HG03460 (cell line): ENCODE measurements at regions not wholly inside any gene's neighbourhood (a gene's known extent, or its start where the extent isn't known, plus 50 kb on each side); places are given as distances from the start of the nearest gene placed in this dataset.

Experiments
- ATAC-seq: cut with Tn5 transposase; IDR thresholded peaks from one replicate; pipeline ENCODE4 v1.9.1; 2021; ENCODE audit not compliant: unreplicated experiment

- no peak for ATAC-seq
These were observed 160.6 kb upstream of the OSR1 start for GRCh38 chr2:19519045-19519444.

- no peak for ATAC-seq
These were observed 148.7 kb upstream of the OSR1 start for GRCh38 chr2:19507137-19507536.

GRCh38 chr2:19505199-19506136 is 147.0 kb upstream of the OSR1 start:
- no peak for ATAC-seq

GRCh38 chr2:19504400-19505198 is 146.2 kb upstream of the OSR1 start:
- no peak for ATAC-seq

- ATAC-seq: no peak
These were observed 145.5 kb upstream of the OSR1 start for GRCh38 chr2:19503915-19504314.

GRCh38 chr2:19503406-19503805 is 145.0 kb upstream of the OSR1 start:
- no peak for ATAC-seq

GRCh38 chr2:19500126-19500525 is 141.7 kb upstream of the OSR1 start:
- ATAC-seq: no peak

GRCh38 chr2:19496646-19497045 is 138.2 kb upstream of the OSR1 start:
- ATAC-seq: no peak

- ATAC-seq: no peak
These were observed 135.8 kb upstream of the OSR1 start for GRCh38 chr2:19494241-19494640.

GRCh38 chr2:19491796-19492195 is 133.4 kb upstream of the OSR1 start:
- ATAC-seq: no peak

GRCh38 chr2:19490846-19491435 is 132.5 kb upstream of the OSR1 start:
- ATAC-seq: no peak

- peak; percentile 92 for ATAC-seq
These were observed 129.7 kb upstream of the OSR1 start for GRCh38 chr2:19488009-19488691.

GRCh38 chr2:19484736-19485135 is 126.3 kb upstream of the OSR1 start:
- peak; percentile 68 for ATAC-seq

- no peak for ATAC-seq
These were observed 122.2 kb upstream of the OSR1 start for GRCh38 chr2:19480673-19481072.

GRCh38 chr2:19479666-19480065 is 121.2 kb upstream of the OSR1 start:
- ATAC-seq: no peak

GRCh38 chr2:19478409-19478808 is 120.0 kb upstream of the OSR1 start:
- ATAC-seq: no peak

GRCh38 chr2:19476327-19476726 is 117.9 kb upstream of the OSR1 start:
- ATAC-seq: no peak

- ATAC-seq: peak; percentile 95
These were observed 115.7 kb upstream of the OSR1 start for GRCh38 chr2:19474128-19474527.

GRCh38 chr2:19473350-19473749 is 114.9 kb upstream of the OSR1 start:
- ATAC-seq: no peak

- no peak for ATAC-seq
These were observed 114.1 kb upstream of the OSR1 start for GRCh38 chr2:19472391-19472978.

- no peak for ATAC-seq
These were observed 113.1 kb upstream of the OSR1 start for GRCh38 chr2:19471491-19471890.
